ENCODE measurements at regions not wholly inside any gene's neighbourhood (a gene's known extent, or its start where the extent isn't known, plus 50 kb on each side); places are given as distances from the start of the nearest gene placed in this dataset.

GRCh38 chr11:76287227-76287626 lies 80.9 kb upstream of the WNT11 start:
- TF ChIP-seq, protein P1, sequence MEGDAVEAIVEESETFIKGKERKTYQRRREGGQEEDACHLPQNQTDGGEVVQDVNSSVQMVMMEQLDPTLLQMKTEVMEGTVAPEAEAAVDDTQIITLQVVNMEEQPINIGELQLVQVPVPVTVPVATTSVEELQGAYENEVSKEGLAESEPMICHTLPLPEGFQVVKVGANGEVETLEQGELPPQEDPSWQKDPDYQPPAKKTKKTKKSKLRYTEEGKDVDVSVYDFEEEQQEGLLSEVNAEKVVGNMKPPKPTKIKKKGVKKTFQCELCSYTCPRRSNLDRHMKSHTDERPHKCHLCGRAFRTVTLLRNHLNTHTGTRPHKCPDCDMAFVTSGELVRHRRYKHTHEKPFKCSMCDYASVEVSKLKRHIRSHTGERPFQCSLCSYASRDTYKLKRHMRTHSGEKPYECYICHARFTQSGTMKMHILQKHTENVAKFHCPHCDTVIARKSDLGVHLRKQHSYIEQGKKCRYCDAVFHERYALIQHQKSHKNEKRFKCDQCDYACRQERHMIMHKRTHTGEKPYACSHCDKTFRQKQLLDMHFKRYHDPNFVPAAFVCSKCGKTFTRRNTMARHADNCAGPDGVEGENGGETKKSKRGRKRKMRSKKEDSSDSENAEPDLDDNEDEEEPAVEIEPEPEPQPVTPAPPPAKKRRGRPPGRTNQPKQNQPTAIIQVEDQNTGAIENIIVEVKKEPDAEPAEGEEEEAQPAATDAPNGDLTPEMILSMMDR (IDR thresholded peaks at IDR 0.05): no peak
- no peak for TF ChIP-seq POLR2A (IDR thresholded peaks at IDR 0.05)
